Fibroblast of pulmonary artery (primary cell): ENCODE measurements at regions not wholly inside any gene's neighbourhood (a gene's known extent, or its start where the extent isn't known, plus 50 kb on each side); places are given as distances from the start of the nearest gene placed in this dataset.
"Not testable (repeated sequence)": the region's sequence is repeated elsewhere in the genome, so short reads cannot be mapped to it uniquely, and the experiment has no call there.

ENCODE experiments used
- DNase-seq: peaks from one replicate; pipeline ENCODE4 v3.0.0-alpha.2; 2010; ENCODE audit warnings: low read depth
- H3K4me3 ChIP-seq: replicated peaks from 2 replicates; pipeline ENCODE4 v1.5.1; 2011; ENCODE audit warnings: low read depth, mild to moderate bottlenecking, control low read depth, low read length, moderate library complexity
- TF ChIP-seq, protein P1 (sequence below): IDR thresholded peaks from 2 replicates; pipeline ENCODE4 v1.5.1; 2011; ENCODE audit warnings: mild to moderate bottlenecking, control low read depth, low read length, inconsistent platforms; ENCODE audit errors: missing control alignments

DNA sequence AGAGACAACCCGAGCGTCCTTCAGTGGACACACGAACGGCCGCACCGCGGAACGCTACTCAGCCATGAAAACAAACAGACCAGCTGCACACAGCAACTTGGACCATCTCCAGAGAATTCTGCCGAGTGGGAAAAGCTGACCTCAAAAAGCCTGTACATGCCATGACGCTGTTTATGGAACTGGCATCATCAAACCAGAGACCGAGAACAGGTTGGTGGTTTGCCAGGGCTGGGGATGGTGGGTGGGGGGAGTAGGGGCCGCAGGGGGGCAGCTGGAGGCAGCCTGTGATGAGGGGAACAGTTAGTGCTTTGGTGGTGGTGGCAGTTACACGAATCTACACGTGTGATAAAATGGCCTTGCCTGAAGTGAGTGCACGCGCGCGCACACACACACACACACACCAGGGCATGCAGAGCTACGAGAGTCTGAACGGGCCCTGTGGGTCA is 169.8 kb downstream of the LAT start:
- TF ChIP-seq, protein P1, sequence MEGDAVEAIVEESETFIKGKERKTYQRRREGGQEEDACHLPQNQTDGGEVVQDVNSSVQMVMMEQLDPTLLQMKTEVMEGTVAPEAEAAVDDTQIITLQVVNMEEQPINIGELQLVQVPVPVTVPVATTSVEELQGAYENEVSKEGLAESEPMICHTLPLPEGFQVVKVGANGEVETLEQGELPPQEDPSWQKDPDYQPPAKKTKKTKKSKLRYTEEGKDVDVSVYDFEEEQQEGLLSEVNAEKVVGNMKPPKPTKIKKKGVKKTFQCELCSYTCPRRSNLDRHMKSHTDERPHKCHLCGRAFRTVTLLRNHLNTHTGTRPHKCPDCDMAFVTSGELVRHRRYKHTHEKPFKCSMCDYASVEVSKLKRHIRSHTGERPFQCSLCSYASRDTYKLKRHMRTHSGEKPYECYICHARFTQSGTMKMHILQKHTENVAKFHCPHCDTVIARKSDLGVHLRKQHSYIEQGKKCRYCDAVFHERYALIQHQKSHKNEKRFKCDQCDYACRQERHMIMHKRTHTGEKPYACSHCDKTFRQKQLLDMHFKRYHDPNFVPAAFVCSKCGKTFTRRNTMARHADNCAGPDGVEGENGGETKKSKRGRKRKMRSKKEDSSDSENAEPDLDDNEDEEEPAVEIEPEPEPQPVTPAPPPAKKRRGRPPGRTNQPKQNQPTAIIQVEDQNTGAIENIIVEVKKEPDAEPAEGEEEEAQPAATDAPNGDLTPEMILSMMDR = no peak
- DNase-seq = no peak
- H3K4me3 ChIP-seq = no peak overlapping the region

DNA sequence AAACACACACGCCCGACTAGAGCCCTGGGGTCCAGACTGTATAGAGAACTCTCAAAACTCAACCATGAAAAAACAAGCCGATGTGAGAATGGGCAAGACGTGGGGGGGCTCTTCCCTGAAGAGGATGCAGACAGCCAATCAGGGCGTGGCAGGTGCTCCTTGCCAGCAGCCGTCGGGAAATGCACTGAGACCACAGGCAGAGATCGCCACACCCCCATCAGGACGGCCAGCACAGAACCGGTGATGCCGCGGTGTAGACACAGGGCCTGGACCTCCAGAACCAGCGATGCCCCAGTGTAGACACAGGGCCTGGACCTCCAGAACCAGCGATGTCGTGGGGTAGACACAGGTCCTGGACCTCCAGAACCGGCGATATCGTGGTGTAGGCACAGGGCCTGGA is 169.2 kb downstream of the LAT start:
- no peak for DNase-seq
- no peak overlapping the region for H3K4me3 ChIP-seq
- TF ChIP-seq, protein P1 = no peak

DNA sequence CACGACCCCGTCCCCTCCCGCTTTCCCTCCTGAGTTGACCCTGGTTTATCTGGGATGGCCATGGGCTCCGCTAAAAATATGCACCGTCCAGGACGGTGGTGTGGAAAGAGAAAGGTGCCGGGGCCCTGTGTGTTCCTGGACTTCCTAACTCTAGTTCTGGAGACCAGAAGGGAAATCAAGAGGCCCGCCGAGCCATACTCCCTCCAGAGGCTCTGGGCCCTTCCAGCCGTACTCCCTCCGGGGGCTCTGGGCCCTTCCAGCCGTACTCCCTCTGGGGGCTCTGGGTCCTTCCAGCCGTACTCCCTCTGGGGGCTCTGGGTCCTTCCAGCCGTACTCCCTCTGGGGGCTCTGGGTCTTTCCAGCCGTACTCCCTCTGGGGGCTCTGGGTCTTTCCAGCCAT is 168.5 kb downstream of the LAT start:
- not testable (repeated sequence) for DNase-seq, H3K4me3 ChIP-seq

DNA sequence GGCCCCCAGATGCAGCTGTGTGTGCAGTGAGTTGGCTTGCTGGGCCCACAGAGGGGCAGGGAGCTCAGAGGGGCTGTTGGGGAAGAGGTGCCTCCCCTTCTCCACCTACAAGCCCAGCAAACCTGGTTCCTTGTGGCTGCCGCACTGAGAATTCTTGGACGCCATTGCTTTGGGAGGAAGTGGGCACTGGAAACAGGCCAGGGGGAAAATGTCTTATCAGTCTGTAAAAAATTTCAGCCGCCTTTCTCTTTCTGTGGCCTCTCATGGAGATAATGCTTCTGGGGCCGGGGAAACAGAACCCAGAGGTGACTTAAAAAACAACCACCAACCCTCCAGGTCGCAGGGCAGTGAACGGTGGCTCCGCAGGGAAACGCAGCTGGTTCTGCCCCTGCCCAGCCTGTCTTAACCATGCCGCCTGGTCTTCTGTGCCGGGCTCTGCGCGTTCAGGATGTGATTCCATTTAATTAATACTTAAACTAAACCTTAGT is 167.7 kb downstream of the LAT start:
- not testable (repeated sequence) for H3K4me3 ChIP-seq
- peak; percentile 35 for DNase-seq

- no peak overlapping the region for H3K4me3 ChIP-seq
- TF ChIP-seq, protein P1 = no peak
- DNase-seq = no peak
Observed at GRCh38 chr16:29151317-29151716, 166.5 kb downstream of the LAT start.

- not testable (repeated sequence) for H3K4me3 ChIP-seq, DNase-seq
Observed at GRCh38 chr16:29149912-29150311, 165.1 kb downstream of the LAT start.

- H3K4me3 ChIP-seq = no peak overlapping the region
- TF ChIP-seq, protein P1 = no peak
Observed at GRCh38 chr16:29148867-29149272, 164.0 kb downstream of the LAT start.

DNA sequence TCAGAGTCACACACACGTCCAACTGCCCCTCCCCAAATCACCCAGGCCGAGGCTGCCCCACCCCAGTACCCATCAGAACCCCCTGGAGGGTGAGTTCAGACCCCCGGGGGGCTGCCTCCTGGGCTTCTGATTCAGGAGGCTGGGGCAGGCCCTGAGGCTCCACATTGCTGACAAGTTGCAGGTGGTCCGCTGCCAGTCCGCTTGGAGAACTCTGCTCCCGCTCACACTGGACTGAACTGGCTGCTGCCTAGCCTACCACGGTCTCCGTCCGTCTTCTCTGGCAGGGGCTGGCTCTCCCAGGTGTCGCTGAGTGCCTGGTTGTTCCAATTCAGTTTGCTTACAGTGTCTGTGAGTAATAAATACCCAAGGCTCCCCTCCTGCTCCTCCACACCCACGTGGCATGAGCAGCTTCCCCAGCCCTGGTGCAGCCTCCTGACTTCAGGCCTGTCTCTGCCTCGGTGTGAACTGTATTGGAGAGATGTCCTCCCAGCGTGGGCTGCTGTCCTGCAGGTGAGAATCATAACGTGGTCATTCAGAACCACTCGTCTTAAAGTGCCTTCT is 163.4 kb downstream of the LAT start:
- no peak overlapping the region for H3K4me3 ChIP-seq
- DNase-seq = no peak
- TF ChIP-seq, protein P1 = no peak

More at GRCh38 chr16:29148867-29149272, 164.0 kb downstream of the LAT start:
- no peak for DNase-seq

DNA sequence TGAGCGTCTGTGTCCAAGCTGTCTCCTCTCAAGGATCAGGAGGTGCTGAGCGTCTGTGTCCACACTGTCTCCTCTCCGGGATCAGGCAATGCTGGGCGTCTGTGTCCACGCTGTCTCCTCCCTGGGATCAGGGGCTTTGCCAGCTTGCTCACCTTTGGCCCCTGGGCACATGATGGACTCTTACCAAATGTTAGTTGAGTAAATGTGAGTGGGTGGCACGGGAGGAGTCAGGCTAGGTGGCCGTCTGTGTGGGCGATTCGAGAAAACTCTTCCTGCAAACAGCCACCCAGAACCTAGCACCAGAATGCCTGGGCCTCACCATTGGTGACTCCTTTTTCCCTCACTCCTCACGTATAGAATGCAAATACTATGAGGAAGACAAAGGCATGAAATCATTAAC is 162.9 kb downstream of the LAT start:
- not testable (repeated sequence) for H3K4me3 ChIP-seq, DNase-seq

GRCh38 chr16:29146808-29147643 is 162.2 kb downstream of the LAT start:
- not testable (repeated sequence) for DNase-seq, H3K4me3 ChIP-seq
